ENCODE measurements at regions not wholly inside any gene's neighbourhood (a gene's known extent, or its start where the extent isn't known, plus 50 kb on each side); places are given as distances from the start of the nearest gene placed in this dataset.

- H3K9me3 ChIP-seq (ENCODE audit: severe bottlenecking), result no peaks in the 10 kb centered on the region
- H3K36me3 ChIP-seq (ENCODE audit: low read depth), result no peaks in the 10 kb centered on the region
- H3K27ac ChIP-seq (ENCODE audit: poor library complexity, severe bottlenecking), result no peak overlapping the region
- no peak overlapping the region for H3K4me3 ChIP-seq (ENCODE audit: severe bottlenecking)
- no peak for TF ChIP-seq CTCF (IDR thresholded peaks at IDR 0.05; ENCODE audit: poor library complexity, severe bottlenecking)
- no peaks in the 10 kb centered on the region for H3K27me3 ChIP-seq (ENCODE audit: insufficient read depth, poor library complexity, severe bottlenecking)
- no peaks in the 10 kb centered on the region for H3K4me1 ChIP-seq (ENCODE audit: insufficient read depth, poor library complexity, severe bottlenecking)
- DNase-seq (ENCODE audit: low spot score) (no peak), ATAC-seq (ENCODE audit: low read depth) (no peak)
Observed at GRCh38 chr14:84013424-84013823, 1516.5 kb upstream of the FLRT2 start.

- H3K27me3 ChIP-seq (ENCODE audit: insufficient read depth, poor library complexity, severe bottlenecking), result no peaks in the 10 kb centered on the region
Observed at GRCh38 chr14:84017495-84017894, 1512.4 kb upstream of the FLRT2 start.

GRCh38 chr14:84021433-84021832, 1508.5 kb upstream of the FLRT2 start:
- no peak for TF ChIP-seq CTCF (IDR thresholded peaks at IDR 0.05; ENCODE audit: poor library complexity, severe bottlenecking)
- no peak for ATAC-seq (ENCODE audit: low read depth)

More at GRCh38 chr14:84017495-84017894, 1512.4 kb upstream of the FLRT2 start:
- ATAC-seq (ENCODE audit: low read depth) (no peak), DNase-seq (ENCODE audit: low spot score) (no peak)
- H3K4me1 ChIP-seq (ENCODE audit: insufficient read depth, poor library complexity, severe bottlenecking), result no peaks in the 10 kb centered on the region
- H3K4me3 ChIP-seq (ENCODE audit: severe bottlenecking), result no peak overlapping the region
- H3K36me3 ChIP-seq (ENCODE audit: low read depth), result no peaks in the 10 kb centered on the region
- no peak for TF ChIP-seq CTCF (IDR thresholded peaks at IDR 0.05; ENCODE audit: poor library complexity, severe bottlenecking)
- no peaks in the 10 kb centered on the region for H3K9me3 ChIP-seq (ENCODE audit: severe bottlenecking)
- H3K27ac ChIP-seq (ENCODE audit: poor library complexity, severe bottlenecking), result no peak overlapping the region

GRCh38 chr14:84024231-84024820, 1505.6 kb upstream of the FLRT2 start:
- no peaks in the 10 kb centered on the region for H3K9me3 ChIP-seq (ENCODE audit: severe bottlenecking)
- H3K36me3 ChIP-seq (ENCODE audit: low read depth), result no peaks in the 10 kb centered on the region
- no peak for TF ChIP-seq CTCF (IDR thresholded peaks at IDR 0.05; ENCODE audit: poor library complexity, severe bottlenecking)
- DNase-seq (ENCODE audit: low spot score) (no peak), ATAC-seq (ENCODE audit: low read depth) (no peak)
- no peak overlapping the region for H3K4me3 ChIP-seq (ENCODE audit: severe bottlenecking)
- no peaks in the 10 kb centered on the region for H3K27me3 ChIP-seq (ENCODE audit: insufficient read depth, poor library complexity, severe bottlenecking)
- H3K4me1 ChIP-seq (ENCODE audit: insufficient read depth, poor library complexity, severe bottlenecking), result no peaks in the 10 kb centered on the region
- no peak overlapping the region for H3K27ac ChIP-seq (ENCODE audit: poor library complexity, severe bottlenecking)

More at GRCh38 chr14:84021433-84021832, 1508.5 kb upstream of the FLRT2 start:
- Histone ChIP-seq H3K27me3 (ENCODE audit: insufficient read depth, poor library complexity, severe bottlenecking) (no peaks in the 10 kb centered on the region), H3K36me3 (ENCODE audit: low read depth) (no peaks in the 10 kb centered on the region), H3K27ac (ENCODE audit: poor library complexity, severe bottlenecking) (no peak overlapping the region), H3K4me3 (ENCODE audit: severe bottlenecking) (no peak overlapping the region), H3K9me3 (ENCODE audit: severe bottlenecking) (no peaks in the 10 kb centered on the region), H3K4me1 (ENCODE audit: insufficient read depth, poor library complexity, severe bottlenecking) (no peaks in the 10 kb centered on the region)
- no peak for DNase-seq (ENCODE audit: low spot score)

Measured in RWPE2 (cell line).